Globus pallidus (tissue), 1 donor: ENCODE measurements at regions not wholly inside any gene's neighbourhood (a gene's known extent, or its start where the extent isn't known, plus 50 kb on each side); places are given as distances from the start of the nearest gene placed in this dataset.
"Not testable (repeated sequence)": the region's sequence is repeated elsewhere in the genome, so short reads cannot be mapped to it uniquely, and the experiment has no call there.

Source experiments
- DNase-seq: peaks from one replicate; pipeline ENCODE4 v3.0.0-alpha.2; 2015; ENCODE audit warnings: low spot score

- not testable (repeated sequence) for DNase-seq
Measured at GRCh38 chr3:74830845-74831244, 216.4 kb upstream of the CNTN3 start.

- not testable (repeated sequence) for DNase-seq
Measured at GRCh38 chr3:74825404-74825803, 210.9 kb upstream of the CNTN3 start.

- DNase-seq: no peak
Measured at GRCh38 chr3:74824366-74824765, 209.9 kb upstream of the CNTN3 start.

- DNase-seq: no peak
Measured at GRCh38 chr3:74814181-74814580, 199.7 kb upstream of the CNTN3 start.

- no peak for DNase-seq
Measured at GRCh38 chr3:74812756-74813155, 198.3 kb upstream of the CNTN3 start.

GRCh38 chr3:74808506-74809275 is 194.2 kb upstream of the CNTN3 start:
- DNase-seq: no peak

GRCh38 chr3:74801924-74802323 is 187.5 kb upstream of the CNTN3 start:
- DNase-seq: no peak

- no peak for DNase-seq
Measured at GRCh38 chr3:74789111-74789510, 174.7 kb upstream of the CNTN3 start.

- DNase-seq: no peak
Measured at GRCh38 chr3:74787011-74787410, 172.6 kb upstream of the CNTN3 start.

GRCh38 chr3:74771401-74771800 is 156.9 kb upstream of the CNTN3 start:
- DNase-seq: no peak

- DNase-seq: no peak
Measured at GRCh38 chr3:74768010-74768409, 153.6 kb upstream of the CNTN3 start.

- no peak for DNase-seq
Measured at GRCh38 chr3:74766405-74766804, 151.9 kb upstream of the CNTN3 start.

- DNase-seq: no peak
Measured at GRCh38 chr3:74763830-74764229, 149.4 kb upstream of the CNTN3 start.

GRCh38 chr3:74756674-74757073 is 142.2 kb upstream of the CNTN3 start:
- DNase-seq: peak; percentile 7

- no peak for DNase-seq
Measured at GRCh38 chr3:74752290-74752689, 137.8 kb upstream of the CNTN3 start.

GRCh38 chr3:74751775-74752174 is 137.3 kb upstream of the CNTN3 start:
- DNase-seq: no peak

- no peak for DNase-seq
Measured at GRCh38 chr3:74750901-74751300, 136.4 kb upstream of the CNTN3 start.

- DNase-seq: no peak
Measured at GRCh38 chr3:74739242-74739641, 124.8 kb upstream of the CNTN3 start.

GRCh38 chr3:74722211-74722610 is 107.8 kb upstream of the CNTN3 start:
- DNase-seq: no peak

GRCh38 chr3:74713977-74714376 is 99.5 kb upstream of the CNTN3 start:
- DNase-seq: no peak

- DNase-seq: no peak
Measured at GRCh38 chr3:74711913-74712512, 97.6 kb upstream of the CNTN3 start.

GRCh38 chr3:74709951-74710350 is 95.5 kb upstream of the CNTN3 start:
- no peak for DNase-seq

- no peak for DNase-seq
Measured at GRCh38 chr3:74693696-74694393, 79.4 kb upstream of the CNTN3 start.
